Esophagus muscularis mucosa (tissue), 4 donors: ENCODE measurements at regions not wholly inside any gene's neighbourhood (a gene's known extent, or its start where the extent isn't known, plus 50 kb on each side); places are given as distances from the start of the nearest gene placed in this dataset.

ENCODE experiments used
- DNase-seq: peaks from one replicate; pipeline ENCODE4 v3.0.0-alpha.2; 2017; ENCODE audit errors: extremely low spot score
- H3K27ac ChIP-seq, 4 donors: fragments of 200-600 bp; sonication (generic); replicated peaks in 1 of 4; 1 replicate in 3 of 4; 2 replicates in 1 of 4; pipeline ENCODE4 v1.5.1; 2016 to 2019; ENCODE audit warnings: mild to moderate bottlenecking in 1 of 4
- H3K27me3 ChIP-seq, 4 donors: fragments of 200-600 bp; sonication (generic); one replicate each; pipeline versions ENCODE4 v1.5.1 to v1.6.0; 2016 to 2019
- H3K36me3 ChIP-seq, 4 donors: fragments of 200-600 bp; sonication (generic); one replicate each; pipeline ENCODE4 v1.5.1; 2016 to 2019
- H3K4me1 ChIP-seq, 4 donors: fragments of 200-600 bp; sonication (generic); one replicate each; pipeline ENCODE4 v1.5.1; 2016 to 2019
- H3K4me3 ChIP-seq, 4 donors: fragments of 200-600 bp; sonication (generic); 1 replicate in 2 of 4; 2 replicates in 2 of 4; pipeline ENCODE4 v1.5.1; 2016 to 2019; ENCODE audit warnings: mild to moderate bottlenecking in 4 of 4, moderate library complexity in 1 of 4
- H3K9me3 ChIP-seq, 4 donors: fragments of 200-600 bp; sonication (generic); 1 replicate in 3 of 4; 2 replicates in 1 of 4; pipeline ENCODE4 v1.5.1; 2016 to 2019
- CTCF ChIP-seq, 3 experiments: fragments of 200-600 bp in 2 of 3; fragments of 450-650 bp in 1 of 3; sonication (generic) in 2 of 3; IDR thresholded peaks; one replicate each; pipeline ENCODE4 v1.5.1; 2017 to 2019; ENCODE audit warnings: antibody characterized with exemption in 3 of 3, mild to moderate bottlenecking in 2 of 3, moderate library complexity in 1 of 3
- EP300 ChIP-seq: sonication (generic); formaldehyde crosslinking; IDR thresholded peaks from one replicate; pipeline ENCODE4 v1.6.1; 2017; ENCODE audit warnings: antibody characterized with exemption
- POLR2A ChIP-seq: fragments of 450-650 bp; IDR thresholded peaks from one replicate; pipeline ENCODE4 v1.6.1; 2017; ENCODE audit warnings: antibody characterized with exemption, moderate library complexity, mild to moderate bottlenecking, low read depth
- POLR2AphosphoS5 ChIP-seq, 2 donors: sonication (generic); formaldehyde crosslinking; IDR thresholded peaks; one replicate each; pipeline ENCODE4 v1.6.1; 2017; ENCODE audit warnings: antibody characterized with exemption in 2 of 2
- WGBS: methylation state at CpG from one replicate; pipeline ENCODE4 v1.1.5; 2018; 5-methylcytosine and 5-hydroxymethylcytosine counted together
- intact Hi-C: fragments of 100-400 bp; cut with DNase I; formaldehyde crosslinking; loops from one replicate; pipeline ENCODE4 v1.15.1; 2023

- intact Hi-C loops: no loop called here
These were observed 452.3 kb upstream of the MDGA2 start for GRCh38 chr14:48127674-48128073.

GRCh38 chr14:48125654-48126053 lies 450.2 kb upstream of the MDGA2 start:
- Histone ChIP-seq H3K4me3 (no peak overlapping the region), H3K4me1 (no peaks in the 10 kb centered on the region), H3K27me3 (no peaks in the 10 kb centered on the region), H3K9me3 (no peaks in the 10 kb centered on the region), H3K36me3 (no peaks in the 10 kb centered on the region), H3K27ac (no peak overlapping the region)
- DNase-seq: no peak
- 43% methylated on average over 4 of the region's 4 CpGs for WGBS
- TF ChIP-seq CTCF (IDR thresholded peaks at IDR 0.05) (no peak), POLR2AphosphoS5 (IDR thresholded peaks at IDR 0.05) (no peak), POLR2A (no peak), EP300 (no peak)
- intact Hi-C loops: no loop called here

More at GRCh38 chr14:48127674-48128073, 452.3 kb upstream of the MDGA2 start:
- no peaks in the 10 kb centered on the region for H3K27me3 ChIP-seq
- no peak for DNase-seq
- no peak overlapping the region for H3K4me3 ChIP-seq
- H3K4me1 ChIP-seq: no peaks in the 10 kb centered on the region
- 79% methylated on average over 5 of the region's 5 CpGs for WGBS
- no peaks in the 10 kb centered on the region for H3K9me3 ChIP-seq
- TF ChIP-seq POLR2AphosphoS5 (IDR thresholded peaks at IDR 0.05) (no peak), CTCF (IDR thresholded peaks at IDR 0.05) (no peak), POLR2A (no peak), EP300 (no peak)
- no peaks in the 10 kb centered on the region for H3K36me3 ChIP-seq
- H3K27ac ChIP-seq: no peak overlapping the region

GRCh38 chr14:48113713-48114112 lies 438.3 kb upstream of the MDGA2 start:
- intact Hi-C loops: no loop called here
- Histone ChIP-seq H3K36me3 (no peaks in the 10 kb centered on the region), H3K9me3 (no peaks in the 10 kb centered on the region), H3K4me3 (no peak overlapping the region), H3K27me3 (no peaks in the 10 kb centered on the region), H3K4me1 (no peaks in the 10 kb centered on the region), H3K27ac (no peak overlapping the region)
- 83% methylated on average over 6 of the region's 6 CpGs for WGBS
- no peak for TF ChIP-seq CTCF (IDR thresholded peaks at IDR 0.05)
- no peak for DNase-seq

GRCh38 chr14:48111151-48111550 lies 435.7 kb upstream of the MDGA2 start:
- Histone ChIP-seq H3K4me3 (no peak overlapping the region), H3K27me3 (no peaks in the 10 kb centered on the region), H3K36me3 (no peaks in the 10 kb centered on the region), H3K9me3 (no peaks in the 10 kb centered on the region), H3K27ac (no peak overlapping the region), H3K4me1 (no peaks in the 10 kb centered on the region)
- WGBS: 72% methylated on average over 3 of the region's 3 CpGs
- intact Hi-C loops: no loop called here
- TF ChIP-seq CTCF (IDR thresholded peaks at IDR 0.05): no peak
- no peak for TF ChIP-seq POLR2A
- TF ChIP-seq EP300: no peak
- no peak for TF ChIP-seq POLR2AphosphoS5 (IDR thresholded peaks at IDR 0.05)
- DNase-seq: no peak

GRCh38 chr14:48107646-48108045 lies 432.2 kb upstream of the MDGA2 start:
- Histone ChIP-seq H3K36me3 (no peaks in the 10 kb centered on the region), H3K27me3 (no peaks in the 10 kb centered on the region), H3K9me3 (no peaks in the 10 kb centered on the region), H3K27ac (no peak overlapping the region), H3K4me1 (no peaks in the 10 kb centered on the region), H3K4me3 (no peak overlapping the region)
- no peak for TF ChIP-seq EP300
- TF ChIP-seq POLR2AphosphoS5 (IDR thresholded peaks at IDR 0.05): no peak
- TF ChIP-seq CTCF (IDR thresholded peaks at IDR 0.05): no peak
- TF ChIP-seq POLR2A: no peak
- WGBS: 82% methylated on average over 1 of the region's 1 CpG
- DNase-seq: no peak
- intact Hi-C loops: no loop called here
